Kidney glomerular epithelial cell (primary cell): ENCODE measurements at regions not wholly inside any gene's neighbourhood (a gene's known extent, or its start where the extent isn't known, plus 50 kb on each side); places are given as distances from the start of the nearest gene placed in this dataset.

Experiments
- DNase-seq: peaks from one replicate; lab custom pipeline; 2025; lab: John Stamatoyannopoulos, UW

GRCh38 chr3:162200836-162201235 is 704.2 kb downstream of the OTOL1 start:
- DNase-seq = no peak

GRCh38 chr3:162206648-162207047 is 710.0 kb downstream of the OTOL1 start:
- no peak for DNase-seq

- no peak for DNase-seq
Observed at GRCh38 chr3:162211470-162211869, 714.9 kb downstream of the OTOL1 start.

GRCh38 chr3:162213196-162213595 is 716.6 kb downstream of the OTOL1 start:
- no peak for DNase-seq

- DNase-seq = no peak
Observed at GRCh38 chr3:162213956-162214355, 717.3 kb downstream of the OTOL1 start.

- DNase-seq = no peak
Observed at GRCh38 chr3:162217647-162218046, 721.0 kb downstream of the OTOL1 start.

GRCh38 chr3:162218479-162218878 is 721.9 kb downstream of the OTOL1 start:
- no peak for DNase-seq

- peak; percentile 2 for DNase-seq
Observed at GRCh38 chr3:162224746-162225145, 728.1 kb downstream of the OTOL1 start.

GRCh38 chr3:162236949-162237348 is 740.3 kb downstream of the OTOL1 start:
- DNase-seq = no peak

GRCh38 chr3:162250782-162251181 is 754.2 kb downstream of the OTOL1 start:
- no peak for DNase-seq

- DNase-seq = no peak
Observed at GRCh38 chr3:162262129-162262528, 765.5 kb downstream of the OTOL1 start.

- no peak for DNase-seq
Observed at GRCh38 chr3:162263596-162263995, 767.0 kb downstream of the OTOL1 start.

GRCh38 chr3:162269636-162270458 is 773.2 kb downstream of the OTOL1 start:
- DNase-seq = no peak

- DNase-seq = no peak
Observed at GRCh38 chr3:162274070-162274469, 777.5 kb downstream of the OTOL1 start.

- no peak for DNase-seq
Observed at GRCh38 chr3:162278834-162279233, 782.2 kb downstream of the OTOL1 start.

- DNase-seq = no peak
Observed at GRCh38 chr3:162285259-162285658, 788.7 kb downstream of the OTOL1 start.

GRCh38 chr3:162287600-162287999 is 791.0 kb downstream of the OTOL1 start:
- no peak for DNase-seq

GRCh38 chr3:162292409-162292808 is 795.8 kb downstream of the OTOL1 start:
- no peak for DNase-seq

GRCh38 chr3:162295323-162295983 is 798.8 kb downstream of the OTOL1 start:
- DNase-seq = peak; percentile 94

GRCh38 chr3:162302983-162303624 is 806.5 kb downstream of the OTOL1 start:
- no peak for DNase-seq

GRCh38 chr3:162317046-162317445 is 820.4 kb downstream of the OTOL1 start:
- DNase-seq = no peak

GRCh38 chr3:162328649-162329048 is 832.0 kb downstream of the OTOL1 start:
- DNase-seq = no peak

GRCh38 chr3:162329514-162329913 is 832.9 kb downstream of the OTOL1 start:
- no peak for DNase-seq
